Stomach (tissue), 8 donors: ENCODE measurements at regions not wholly inside any gene's neighbourhood (a gene's known extent, or its start where the extent isn't known, plus 50 kb on each side); places are given as distances from the start of the nearest gene placed in this dataset.
A peak's percentile ranks its signal among the peaks of the same experiment; 100 is the strongest.

Source experiments
- DNase-seq, 2 donors: peaks; one replicate each; pipeline versions ENCODE4 v3.0.0 to v3.0.0-alpha.2; 2013 to 2019
- H3K27ac ChIP-seq, 5 donors: fragments of 200-600 bp in 4 of 5; sonication (generic) in 4 of 5; one replicate each; pipeline ENCODE4 v1.5.1; 2013 to 2019; ENCODE audit warnings: mild to moderate bottlenecking in 1 of 5, moderate library complexity in 1 of 5
- H3K27me3 ChIP-seq, 3 donors: fragments of 200-600 bp; sonication (generic); one replicate each; pipeline ENCODE4 v1.5.1; 2017 to 2019; ENCODE audit warnings: mixed run types in 1 of 3
- H3K36me3 ChIP-seq, 4 donors: fragments of 200-600 bp; sonication (generic); 1 replicate in 3 of 4; 2 replicates in 1 of 4; pipeline ENCODE4 v1.5.1; 2016 to 2019
- H3K4me1 ChIP-seq, 4 donors: fragments of 200-600 bp; sonication (generic); one replicate each; pipeline ENCODE4 v1.5.1; 2016 to 2019
- H3K4me3 ChIP-seq, 4 donors: fragments of 200-600 bp; sonication (generic) in 3 of 4; one replicate each; pipeline ENCODE4 v1.5.1; 2016 to 2019; ENCODE audit warnings: mild to moderate bottlenecking in 1 of 4
- H3K9me3 ChIP-seq, 4 donors: fragments of 200-600 bp; sonication (generic); one replicate each; pipeline ENCODE4 v1.5.1; 2016 to 2019
- EP300 ChIP-seq: sonication (generic); formaldehyde crosslinking; IDR thresholded peaks from one replicate; pipeline ENCODE4 v1.6.1; 2017; ENCODE audit warnings: antibody characterized with exemption
- POLR2A ChIP-seq, 4 donors: fragments of 450-650 bp; IDR thresholded peaks; one replicate each; pipeline ENCODE4 v1.6.1; 2016; ENCODE audit warnings: antibody characterized with exemption in 4 of 4, control low read depth in 2 of 4, mild to moderate bottlenecking in 1 of 4, moderate library complexity in 1 of 4
- POLR2AphosphoS5 ChIP-seq, 3 donors: sonication (generic); formaldehyde crosslinking; IDR thresholded peaks; one replicate each; pipeline ENCODE4 v1.6.1; 2016; ENCODE audit warnings: antibody characterized with exemption in 3 of 3
- WGBS, 5 donors: extraction: QIAGEN DNeasy Blood & Tissue Kit in 3 of 5; methylation state at CpG; one replicate each; pipeline versions ENCODE4 v1.1.5 to v1.1.7; 2013 to 2018; 5-methylcytosine and 5-hydroxymethylcytosine counted together
- intact Hi-C: fragments of 100-400 bp; cut with DNase I; formaldehyde crosslinking; loops from one replicate; pipeline ENCODE4 v1.15.1; 2023; ENCODE audit warnings: low total_unique reads
- TF ChIP-seq, protein P1 (sequence below), 7 experiments: fragments of 450-650 bp in 4 of 7; fragments of 200-600 bp in 3 of 7; sonication (generic) in 3 of 7; IDR thresholded peaks; one replicate each; pipeline ENCODE4 v1.5.1; 2016 to 2019; ENCODE audit warnings: antibody characterized with exemption in 7 of 7, control low read depth in 2 of 7, mild to moderate bottlenecking in 1 of 7
- donor health status: healthy with polysubstance abuse.
- donor health status: Bipolar disorder and iron deficiency.
- donor health status: healthy.

DNA sequence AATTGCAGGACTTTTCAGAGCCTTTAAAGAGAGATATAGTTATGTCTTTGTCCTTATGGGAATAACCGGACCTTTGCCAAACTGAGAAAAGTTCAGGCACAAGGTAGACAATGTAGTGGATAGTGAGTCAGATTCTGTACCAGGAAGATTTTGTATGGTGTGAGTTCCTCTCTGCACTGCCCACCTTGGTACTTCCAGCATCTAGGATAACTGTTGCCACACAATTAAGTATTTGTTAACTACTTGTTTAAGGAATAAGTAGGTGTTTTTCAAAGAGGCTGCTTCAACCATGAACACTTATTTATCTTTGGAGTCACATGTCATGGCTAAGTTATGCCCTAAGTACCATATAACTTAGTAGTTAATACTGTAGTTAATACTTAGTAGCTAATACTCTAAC, 131.8 kb upstream of the DOK5 start:
- Histone ChIP-seq H3K27ac (no peak overlapping the region), H3K27me3 (no peaks in the 10 kb centered on the region), H3K4me3 (no peak overlapping the region), H3K9me3 (no peaks in the 10 kb centered on the region), H3K36me3 (no peaks in the 10 kb centered on the region), H3K4me1 (peaks cover 0 to 35% (median 13%) of the 10 kb centered on the region in 4 donors)
- intact Hi-C loops = no loop called here
- DNase-seq = no peak
- TF ChIP-seq POLR2AphosphoS5 (IDR thresholded peaks at IDR 0.05) (no peak), EP300 (no peak), POLR2A (IDR thresholded peaks at IDR 0.05) (no peak)
- TF ChIP-seq, protein P1, sequence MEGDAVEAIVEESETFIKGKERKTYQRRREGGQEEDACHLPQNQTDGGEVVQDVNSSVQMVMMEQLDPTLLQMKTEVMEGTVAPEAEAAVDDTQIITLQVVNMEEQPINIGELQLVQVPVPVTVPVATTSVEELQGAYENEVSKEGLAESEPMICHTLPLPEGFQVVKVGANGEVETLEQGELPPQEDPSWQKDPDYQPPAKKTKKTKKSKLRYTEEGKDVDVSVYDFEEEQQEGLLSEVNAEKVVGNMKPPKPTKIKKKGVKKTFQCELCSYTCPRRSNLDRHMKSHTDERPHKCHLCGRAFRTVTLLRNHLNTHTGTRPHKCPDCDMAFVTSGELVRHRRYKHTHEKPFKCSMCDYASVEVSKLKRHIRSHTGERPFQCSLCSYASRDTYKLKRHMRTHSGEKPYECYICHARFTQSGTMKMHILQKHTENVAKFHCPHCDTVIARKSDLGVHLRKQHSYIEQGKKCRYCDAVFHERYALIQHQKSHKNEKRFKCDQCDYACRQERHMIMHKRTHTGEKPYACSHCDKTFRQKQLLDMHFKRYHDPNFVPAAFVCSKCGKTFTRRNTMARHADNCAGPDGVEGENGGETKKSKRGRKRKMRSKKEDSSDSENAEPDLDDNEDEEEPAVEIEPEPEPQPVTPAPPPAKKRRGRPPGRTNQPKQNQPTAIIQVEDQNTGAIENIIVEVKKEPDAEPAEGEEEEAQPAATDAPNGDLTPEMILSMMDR (IDR thresholded peaks at IDR 0.05) = no peak
- 86 to 94% (median 88%) methylated on average over 1 of the region's 1 CpG for WGBS, 5 donors

DNA sequence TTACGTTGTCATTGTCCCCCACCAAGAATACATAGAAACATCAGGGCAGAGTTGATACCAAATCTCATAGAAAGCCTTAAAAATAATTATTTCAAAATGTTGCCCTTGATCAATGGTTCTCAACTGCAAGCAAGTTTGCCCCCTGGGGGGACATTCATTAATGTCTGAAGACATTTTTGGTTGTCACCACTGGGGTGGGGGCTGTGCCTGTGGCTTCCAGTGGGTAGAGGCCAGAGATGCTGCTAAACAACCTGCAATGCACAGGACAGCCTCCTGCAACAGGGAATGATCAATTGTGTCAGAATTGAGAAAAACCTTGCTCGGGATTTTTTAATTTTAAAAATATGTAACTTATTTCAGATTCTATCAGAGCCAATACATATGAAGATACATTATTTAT, 130.6 kb upstream of the DOK5 start:
- intact Hi-C loops = no loop called here
- no peak overlapping the region for H3K27ac ChIP-seq
- no peaks in the 10 kb centered on the region for H3K36me3 ChIP-seq
- H3K4me1 ChIP-seq = peaks cover 0 to 35% (median 13%) of the 10 kb centered on the region in 4 donors
- no peak for DNase-seq
- 65 to 83% (median 74%) methylated on average over 2 of the region's 2 CpGs for WGBS, 5 donors
- no peaks in the 10 kb centered on the region for H3K27me3 ChIP-seq
- no peaks in the 10 kb centered on the region for H3K9me3 ChIP-seq
- H3K4me3 ChIP-seq = no peak overlapping the region
- TF ChIP-seq POLR2AphosphoS5 (IDR thresholded peaks at IDR 0.05) = no peak

DNA sequence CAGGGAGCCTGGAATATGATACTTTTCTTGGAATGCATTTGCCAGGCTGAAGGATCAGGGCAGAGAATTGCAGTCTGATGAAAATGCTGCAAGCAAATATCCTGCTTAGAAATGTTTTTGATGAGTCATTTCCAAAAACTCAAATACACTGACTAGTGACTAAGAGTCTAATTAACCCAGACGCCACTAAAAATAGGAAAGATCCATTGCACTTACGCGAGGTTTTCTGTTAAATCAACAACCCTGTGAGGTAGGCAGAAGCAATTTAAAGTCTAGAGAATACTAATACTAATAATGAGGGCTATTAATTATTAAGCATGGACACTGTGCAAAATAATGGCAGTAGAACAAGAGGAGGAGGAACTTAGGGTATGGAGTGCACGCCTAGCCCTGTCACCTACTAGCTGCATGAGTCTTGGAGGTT, 130.1 kb upstream of the DOK5 start:
- DNase-seq = no peak
- no peaks in the 10 kb centered on the region for H3K36me3 ChIP-seq
- peak overlapping the region in 2 of 5 donors; percentile 6 to 38 for H3K27ac ChIP-seq
- H3K4me1 ChIP-seq = peaks cover 0 to 30% (median 11%) of the 10 kb centered on the region in 4 donors
- no peaks in the 10 kb centered on the region for H3K27me3 ChIP-seq
- no peaks in the 10 kb centered on the region for H3K9me3 ChIP-seq
- TF ChIP-seq EP300 (no peak), POLR2A (IDR thresholded peaks at IDR 0.05) (no peak), POLR2AphosphoS5 (IDR thresholded peaks at IDR 0.05) (no peak)
- TF ChIP-seq, protein P1 (IDR thresholded peaks at IDR 0.05) = no peak
- 27 to 48% (median 42%) methylated on average over 4 of the region's 4 CpGs for WGBS, 5 donors
- intact Hi-C loops = no loop called here
- H3K4me3 ChIP-seq = no peak overlapping the region

DNA sequence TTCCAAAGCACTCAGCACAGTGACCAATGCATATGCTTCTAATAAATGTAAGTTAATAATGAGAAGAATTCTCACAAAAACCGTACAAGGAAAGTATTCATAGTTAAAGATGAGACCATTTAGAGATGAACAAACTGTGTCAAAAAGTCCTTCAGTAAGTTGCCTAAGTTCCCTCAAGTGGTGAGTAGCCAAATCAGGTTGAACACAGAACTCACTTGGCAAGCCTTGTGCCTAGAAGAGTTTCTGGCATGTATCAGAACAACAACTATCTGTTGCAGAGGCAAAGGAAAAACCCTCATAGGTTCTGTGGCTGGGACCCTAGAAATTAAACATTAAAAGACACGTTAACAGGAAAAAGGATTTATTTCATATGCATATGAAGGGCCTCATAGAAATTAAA, 129.6 kb upstream of the DOK5 start:
- intact Hi-C loops = no loop called here
- WGBS, 5 donors = 56 to 83% (median 72%) methylated on average over 2 of the region's 2 CpGs
- no peaks in the 10 kb centered on the region for H3K36me3 ChIP-seq
- TF ChIP-seq, protein P1 (IDR thresholded peaks at IDR 0.05) = no peak
- TF ChIP-seq POLR2A (IDR thresholded peaks at IDR 0.05) (no peak), EP300 (no peak), POLR2AphosphoS5 (IDR thresholded peaks at IDR 0.05) (no peak)
- H3K4me3 ChIP-seq = no peak overlapping the region
- peak overlapping the region in 2 of 5 donors; percentile 6 to 38 for H3K27ac ChIP-seq
- peaks cover 0 to 25% (median 6%) of the 10 kb centered on the region in 4 donors for H3K4me1 ChIP-seq
- DNase-seq = no peak
- H3K27me3 ChIP-seq = no peaks in the 10 kb centered on the region
- no peaks in the 10 kb centered on the region for H3K9me3 ChIP-seq

DNA sequence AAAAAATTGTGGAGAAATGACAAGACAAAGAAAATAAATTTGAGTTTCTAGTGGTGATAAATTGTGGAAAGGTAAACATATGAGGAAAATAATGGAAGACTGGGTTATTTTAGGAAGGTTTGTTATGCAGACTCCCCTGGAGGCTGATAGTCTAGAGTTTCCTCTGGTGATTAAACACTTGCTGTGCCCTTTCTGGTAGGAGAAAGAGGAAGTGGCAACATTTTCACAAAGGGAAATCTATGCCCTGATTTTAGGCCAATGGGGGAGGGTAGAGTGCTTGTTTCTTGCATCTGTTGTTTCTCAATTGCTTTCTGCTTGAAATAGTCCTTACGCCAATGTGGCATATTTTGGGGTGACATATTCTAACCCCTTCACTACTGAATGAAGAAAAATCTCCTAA, 129.1 kb upstream of the DOK5 start:
- H3K27me3 ChIP-seq = no peaks in the 10 kb centered on the region
- WGBS, 5 donors = 86 to 100% (median 95%) methylated on average over 1 of the region's 1 CpG
- no peak overlapping the region for H3K4me3 ChIP-seq
- no peaks in the 10 kb centered on the region for H3K36me3 ChIP-seq
- DNase-seq = no peak
- intact Hi-C loops = no loop called here
- TF ChIP-seq, protein P1 (IDR thresholded peaks at IDR 0.05) = no peak
- TF ChIP-seq POLR2A (IDR thresholded peaks at IDR 0.05) (no peak), EP300 (no peak), POLR2AphosphoS5 (IDR thresholded peaks at IDR 0.05) (no peak)
- no peak overlapping the region for H3K27ac ChIP-seq
- H3K4me1 ChIP-seq = peaks cover 0 to 21% (median 6%) of the 10 kb centered on the region in 4 donors
- H3K9me3 ChIP-seq = no peaks in the 10 kb centered on the region
